ENCODE measurements at regions not wholly inside any gene's neighbourhood (a gene's known extent, or its start where the extent isn't known, plus 50 kb on each side); places are given as distances from the start of the nearest gene placed in this dataset.

DNA sequence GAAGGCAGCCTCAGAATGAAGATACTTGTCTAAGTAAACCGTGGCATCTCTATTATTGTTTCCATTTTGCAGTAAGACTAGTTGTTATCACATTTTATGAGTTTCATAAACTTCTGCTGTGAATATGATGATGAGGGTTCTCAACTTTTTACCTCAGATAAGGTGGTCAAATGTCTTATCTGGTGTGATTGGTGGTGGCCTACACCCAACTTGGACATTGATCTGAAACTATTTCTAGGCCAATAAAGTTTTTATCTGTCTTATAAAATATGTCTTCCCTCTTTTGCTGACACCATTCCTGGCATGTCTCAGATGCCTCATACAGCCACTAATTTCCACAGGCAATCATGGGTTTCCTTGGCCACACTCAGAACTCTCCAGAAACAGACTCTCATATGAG, 480.3 kb upstream of the NR3C2 start:
- H3K4me1 ChIP-seq = no peaks in the 10 kb centered on the region
- no peak overlapping the region for H3K27ac ChIP-seq
- TF ChIP-seq POLR2A (IDR thresholded peaks at IDR 0.05) = no peak
- TF ChIP-seq, protein P1, sequence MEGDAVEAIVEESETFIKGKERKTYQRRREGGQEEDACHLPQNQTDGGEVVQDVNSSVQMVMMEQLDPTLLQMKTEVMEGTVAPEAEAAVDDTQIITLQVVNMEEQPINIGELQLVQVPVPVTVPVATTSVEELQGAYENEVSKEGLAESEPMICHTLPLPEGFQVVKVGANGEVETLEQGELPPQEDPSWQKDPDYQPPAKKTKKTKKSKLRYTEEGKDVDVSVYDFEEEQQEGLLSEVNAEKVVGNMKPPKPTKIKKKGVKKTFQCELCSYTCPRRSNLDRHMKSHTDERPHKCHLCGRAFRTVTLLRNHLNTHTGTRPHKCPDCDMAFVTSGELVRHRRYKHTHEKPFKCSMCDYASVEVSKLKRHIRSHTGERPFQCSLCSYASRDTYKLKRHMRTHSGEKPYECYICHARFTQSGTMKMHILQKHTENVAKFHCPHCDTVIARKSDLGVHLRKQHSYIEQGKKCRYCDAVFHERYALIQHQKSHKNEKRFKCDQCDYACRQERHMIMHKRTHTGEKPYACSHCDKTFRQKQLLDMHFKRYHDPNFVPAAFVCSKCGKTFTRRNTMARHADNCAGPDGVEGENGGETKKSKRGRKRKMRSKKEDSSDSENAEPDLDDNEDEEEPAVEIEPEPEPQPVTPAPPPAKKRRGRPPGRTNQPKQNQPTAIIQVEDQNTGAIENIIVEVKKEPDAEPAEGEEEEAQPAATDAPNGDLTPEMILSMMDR (IDR thresholded peaks at IDR 0.05) = no peak
- H3K9me3 ChIP-seq = no peaks in the 10 kb centered on the region
- 78 to 79% methylated on average over 1 of the region's 1 CpG for whole genome bisulfite sequencing, 2 donors
- intact Hi-C loops (cut with DNase I) = no loop called here
- H3K27me3 ChIP-seq = no peaks in the 10 kb centered on the region
- no peak overlapping the region for H3K4me3 ChIP-seq
- DNase-seq = no peak
- ATAC-seq = no peak
- H3K36me3 ChIP-seq (replicated peaks in 1 of 2; ENCODE audit: insufficient read depth in 1 of 2, low read depth in 2 of 2) = no peaks in the 10 kb centered on the region

DNA sequence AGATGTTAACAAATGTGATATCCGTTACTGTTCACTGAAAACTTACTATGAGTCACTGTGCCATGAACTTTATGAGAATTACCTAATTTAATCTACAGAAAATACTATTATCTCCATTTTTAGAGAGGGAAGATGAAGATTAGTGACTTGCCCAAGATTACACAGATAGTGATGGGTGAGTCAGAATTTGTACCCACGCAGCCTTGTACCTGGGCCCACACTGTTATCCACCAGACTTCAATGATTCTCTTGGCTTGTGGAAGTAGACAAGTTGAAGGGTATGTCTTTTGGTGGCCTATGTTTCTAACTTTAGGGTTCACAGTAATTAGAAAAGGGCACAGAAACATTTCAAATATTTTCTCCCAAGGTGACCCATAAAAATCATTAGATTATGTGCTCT, 472.5 kb upstream of the NR3C2 start:
- Histone ChIP-seq H3K36me3 (replicated peaks in 1 of 2; ENCODE audit: insufficient read depth in 1 of 2, low read depth in 2 of 2) (no peaks in the 10 kb centered on the region), H3K4me3 (no peak overlapping the region), H3K9me3 (no peaks in the 10 kb centered on the region), H3K4me1 (no peaks in the 10 kb centered on the region), H3K27me3 (no peaks in the 10 kb centered on the region), H3K27ac (no peak overlapping the region)
- no peak for ATAC-seq
- intact Hi-C loops (cut with DNase I) = no loop called here
- WGBS, 2 donors = 95 to 98% methylated on average over 2 of the region's 2 CpGs
- TF ChIP-seq, protein P1 (IDR thresholded peaks at IDR 0.05) = no peak
- TF ChIP-seq POLR2A (IDR thresholded peaks at IDR 0.05) = no peak
- DNase-seq = no peak

DNA sequence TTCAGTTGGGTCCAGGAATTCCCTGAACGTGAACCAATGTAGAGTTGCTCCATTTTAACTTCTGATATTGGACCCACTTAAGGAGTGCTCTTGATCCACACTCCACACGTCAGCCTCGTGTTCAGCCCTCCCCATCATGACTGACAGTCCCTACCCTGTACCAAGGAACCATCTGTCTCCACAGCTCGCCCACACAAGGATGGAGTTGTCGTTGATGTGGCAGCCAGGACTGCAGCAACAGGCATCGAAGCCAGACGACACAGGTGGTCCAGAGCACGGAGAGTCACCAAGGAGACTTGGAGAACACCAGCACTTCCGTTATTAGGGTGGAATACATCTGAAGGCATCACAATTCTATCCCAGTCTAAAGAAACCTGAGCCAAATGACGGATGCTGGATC, 472.1 kb upstream of the NR3C2 start:
- WGBS, 2 donors = 81 to 83% methylated on average over 10 of the region's 10 CpGs
- no peaks in the 10 kb centered on the region for H3K4me1 ChIP-seq
- H3K27me3 ChIP-seq = no peaks in the 10 kb centered on the region
- TF ChIP-seq, protein P1 (IDR thresholded peaks at IDR 0.05) = no peak
- TF ChIP-seq POLR2A (IDR thresholded peaks at IDR 0.05) = no peak
- intact Hi-C loops (cut with DNase I) = no loop called here
- DNase-seq (no peak), ATAC-seq (no peak)
- no peak overlapping the region for H3K4me3 ChIP-seq
- H3K27ac ChIP-seq = no peak overlapping the region
- no peaks in the 10 kb centered on the region for H3K9me3 ChIP-seq
- no peaks in the 10 kb centered on the region for H3K36me3 ChIP-seq (replicated peaks in 1 of 2; ENCODE audit: insufficient read depth in 1 of 2, low read depth in 2 of 2)

DNA sequence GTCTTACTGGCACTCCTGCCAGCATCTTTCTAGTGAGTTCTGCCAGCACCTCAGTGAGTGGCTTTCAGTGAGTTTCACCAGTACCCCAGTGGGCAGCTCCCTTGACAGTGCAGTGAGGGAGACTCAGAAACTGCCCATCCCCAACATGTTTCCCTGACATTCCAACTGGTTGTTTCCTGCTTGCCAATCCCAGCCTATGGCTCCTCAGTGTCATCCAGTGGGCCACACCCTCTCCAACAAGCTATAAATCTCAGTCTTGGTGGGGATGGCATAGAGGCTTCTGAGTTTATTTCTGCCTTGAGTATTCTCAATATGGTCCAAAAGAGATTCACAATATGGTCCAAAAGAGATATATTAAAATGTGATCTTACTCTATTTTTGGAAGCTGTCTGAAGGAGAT, 461.2 kb upstream of the NR3C2 start:
- ATAC-seq = no peak

More for the DNA sequence above, 461.2 kb upstream of the NR3C2 start:
- H3K4me3 ChIP-seq = no peak overlapping the region
- H3K36me3 ChIP-seq (replicated peaks in 1 of 2; ENCODE audit: insufficient read depth in 1 of 2, low read depth in 2 of 2) = no peaks in the 10 kb centered on the region
- intact Hi-C loops (cut with DNase I) = no loop called here
- H3K4me1 ChIP-seq = no peaks in the 10 kb centered on the region
- no peak overlapping the region for H3K27ac ChIP-seq
- H3K27me3 ChIP-seq = no peaks in the 10 kb centered on the region
- peaks cover 0 to 2% (median 0%) of the 10 kb centered on the region in 3 donors for H3K9me3 ChIP-seq
- TF ChIP-seq POLR2A (IDR thresholded peaks at IDR 0.05) = no peak
- TF ChIP-seq, protein P1 (IDR thresholded peaks at IDR 0.05) = no peak
- DNase-seq = no peak
